GM21717 (cell line): ENCODE measurements at regions not wholly inside any gene's neighbourhood (a gene's known extent, or its start where the extent isn't known, plus 50 kb on each side); places are given as distances from the start of the nearest gene placed in this dataset.

Experiments used
- ATAC-seq: cut with Tn5 transposase; IDR thresholded peaks from one replicate; pipeline ENCODE4 v1.9.1; 2021; ENCODE audit warnings: mild to moderate bottlenecking, moderate library complexity; ENCODE audit not compliant: unreplicated experiment

DNA sequence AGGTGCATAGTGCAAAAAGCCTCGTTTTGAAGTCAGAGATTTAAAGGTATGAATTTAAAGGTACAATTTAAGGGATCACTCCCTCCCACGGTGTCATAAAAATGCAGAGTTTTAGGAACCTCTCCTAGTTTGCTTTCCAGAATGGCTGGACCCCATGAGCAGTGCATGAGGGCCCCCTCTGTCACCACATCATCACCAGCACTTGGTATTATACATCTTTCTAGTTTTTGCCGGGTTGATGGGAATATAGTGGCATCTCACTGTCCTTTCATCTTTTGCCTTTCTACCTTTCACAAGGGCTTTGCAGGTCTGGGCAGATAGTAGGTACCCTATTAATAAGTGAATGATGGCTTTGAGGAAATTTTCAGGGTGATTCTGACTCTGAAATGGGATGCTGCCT is 103.6 kb upstream of the AGBL1 start:
- no peak for ATAC-seq

DNA sequence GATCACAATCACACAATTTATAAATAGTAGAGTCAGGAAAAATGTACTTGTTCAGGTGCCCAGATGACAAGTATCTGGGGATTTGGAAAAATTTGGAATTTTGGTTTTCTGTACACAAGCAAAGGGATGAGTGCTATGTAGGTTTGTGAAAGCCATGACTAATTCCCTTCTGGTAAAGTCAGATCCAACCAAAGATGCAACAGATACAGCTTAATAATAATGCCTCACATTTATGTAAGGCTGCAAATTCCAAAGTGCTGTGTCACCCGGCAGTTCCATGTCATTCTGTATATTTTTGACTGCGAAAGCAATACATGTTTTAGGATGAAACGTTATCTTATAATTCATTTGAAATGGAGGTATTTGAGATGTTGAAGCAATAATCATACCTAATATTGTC is 102.7 kb upstream of the AGBL1 start:
- ATAC-seq: no peak

DNA sequence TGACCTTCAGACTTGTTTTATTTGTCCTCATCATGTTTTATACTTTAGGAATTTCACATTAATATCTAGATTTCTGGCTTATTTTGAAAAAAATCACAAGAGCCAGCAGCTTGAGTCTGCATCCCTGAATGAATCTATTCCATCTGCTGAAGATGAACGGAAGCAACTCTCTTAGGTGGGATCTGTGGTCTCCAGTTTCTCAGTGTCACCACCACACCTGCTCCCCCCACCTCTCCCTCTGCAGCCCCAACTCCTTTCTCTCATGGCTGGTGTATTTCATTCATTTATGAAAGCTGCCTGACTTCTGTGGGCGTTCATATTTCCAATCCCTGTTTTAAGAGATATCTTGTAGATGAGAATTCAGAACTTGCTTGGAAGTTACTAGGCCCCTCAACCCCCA is 102.1 kb upstream of the AGBL1 start:
- no peak for ATAC-seq

DNA sequence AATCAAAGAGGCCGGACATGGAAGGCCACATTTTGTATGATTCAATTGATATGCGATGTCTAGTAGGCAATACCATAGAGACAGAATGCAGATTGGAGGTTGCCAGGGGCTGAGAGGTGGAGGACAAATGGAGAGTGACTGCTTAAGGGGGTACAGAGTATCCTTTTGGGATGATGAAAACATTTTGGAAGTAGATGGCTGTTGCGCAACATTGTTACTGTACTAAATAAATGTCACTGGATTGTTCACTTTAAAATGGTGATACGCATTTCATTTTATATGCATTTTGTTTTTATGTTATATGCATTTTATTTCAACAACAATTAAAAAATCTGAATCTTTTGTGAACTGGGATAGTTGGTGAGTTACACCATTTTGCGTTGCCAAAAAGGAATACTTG is 99.7 kb upstream of the AGBL1 start:
- ATAC-seq: no peak

GRCh38 chr15:85980946-85981345 is 98.7 kb upstream of the AGBL1 start:
- ATAC-seq: no peak

DNA sequence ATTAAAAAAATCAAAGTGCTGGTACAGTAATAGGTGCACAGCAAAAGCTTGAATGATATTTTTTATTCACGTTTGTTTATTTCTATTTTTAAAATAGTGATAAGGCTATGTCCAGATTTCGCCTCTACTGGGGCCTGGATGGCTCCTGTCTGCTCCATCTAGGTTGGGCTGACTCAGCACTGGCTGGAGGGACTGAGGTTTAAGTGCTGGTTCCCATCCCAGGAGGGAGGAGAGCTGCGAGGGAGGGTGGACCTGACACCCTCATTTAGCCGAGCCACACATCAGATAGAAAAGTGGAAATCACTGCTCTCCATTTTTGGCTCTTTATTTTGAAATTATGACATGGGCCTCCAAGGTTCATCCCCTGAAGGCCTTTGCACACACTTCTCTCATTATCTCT is 95.4 kb upstream of the AGBL1 start:
- no peak for ATAC-seq

DNA sequence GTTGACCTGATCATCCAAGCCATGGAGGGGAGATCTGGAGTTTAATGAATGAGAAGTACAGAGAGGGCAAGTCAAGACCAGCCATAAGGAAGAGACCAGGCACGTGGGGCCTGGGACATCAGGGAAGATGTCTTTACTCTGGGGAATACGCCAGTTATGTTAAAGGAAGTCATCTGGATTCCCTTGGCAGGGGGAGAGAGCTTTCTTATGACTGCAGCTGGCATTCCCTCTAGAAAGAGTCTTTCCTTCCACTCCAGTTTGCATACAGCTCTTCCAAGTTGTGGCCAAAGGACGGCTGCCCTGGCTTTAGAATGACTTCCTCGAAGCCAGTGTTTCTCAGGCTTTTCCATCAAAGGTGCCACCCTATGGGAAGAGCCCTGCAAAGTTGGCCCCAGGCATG is 93.6 kb upstream of the AGBL1 start:
- ATAC-seq: no peak

GRCh38 chr15:85986741-85987140 is 92.9 kb upstream of the AGBL1 start:
- no peak for ATAC-seq

DNA sequence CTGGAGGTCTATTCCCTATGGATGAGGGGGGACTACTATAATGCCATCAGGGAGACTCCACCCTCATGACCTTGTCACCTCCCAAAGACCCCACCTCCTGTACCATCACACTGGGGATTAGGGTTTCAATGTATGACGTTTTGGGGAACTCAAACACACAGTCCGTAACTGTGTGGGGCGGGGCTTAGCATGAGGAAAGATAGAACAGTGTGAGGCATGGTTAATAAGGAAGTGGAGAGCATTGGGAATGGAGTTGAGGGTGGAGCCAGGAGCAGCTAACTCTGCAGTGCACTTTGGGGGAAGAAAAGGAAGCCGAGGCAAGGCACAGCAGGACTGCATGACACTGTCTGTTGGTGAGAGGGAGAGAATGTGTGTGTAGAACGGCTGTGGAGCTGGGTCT is 90.9 kb upstream of the AGBL1 start:
- no peak for ATAC-seq

GRCh38 chr15:85992224-85992623 is 87.4 kb upstream of the AGBL1 start:
- ATAC-seq: no peak

GRCh38 chr15:85993116-85993515 is 86.6 kb upstream of the AGBL1 start:
- no peak for ATAC-seq

- ATAC-seq: no peak
Measured at GRCh38 chr15:85997618-85998017, 82.1 kb upstream of the AGBL1 start.

DNA sequence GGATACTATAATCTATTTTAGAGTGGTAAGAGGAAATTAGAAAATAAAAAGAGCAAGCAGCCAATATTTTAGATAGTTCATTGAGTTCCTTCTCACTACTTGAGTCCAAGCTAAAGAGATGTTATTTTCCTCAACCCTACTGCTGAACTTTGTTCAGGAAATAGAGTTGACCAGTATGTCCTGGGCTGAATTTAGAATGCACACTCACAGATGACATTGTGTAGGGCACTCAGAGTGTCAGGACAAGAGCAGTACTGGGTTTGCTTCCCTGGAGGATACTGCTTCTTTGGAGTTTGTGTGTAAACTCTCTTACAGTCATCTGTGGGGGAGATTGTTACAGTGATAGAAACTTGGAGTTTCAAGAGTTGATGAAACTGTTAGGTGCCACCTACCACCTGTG is 80.0 kb upstream of the AGBL1 start:
- ATAC-seq: no peak

DNA sequence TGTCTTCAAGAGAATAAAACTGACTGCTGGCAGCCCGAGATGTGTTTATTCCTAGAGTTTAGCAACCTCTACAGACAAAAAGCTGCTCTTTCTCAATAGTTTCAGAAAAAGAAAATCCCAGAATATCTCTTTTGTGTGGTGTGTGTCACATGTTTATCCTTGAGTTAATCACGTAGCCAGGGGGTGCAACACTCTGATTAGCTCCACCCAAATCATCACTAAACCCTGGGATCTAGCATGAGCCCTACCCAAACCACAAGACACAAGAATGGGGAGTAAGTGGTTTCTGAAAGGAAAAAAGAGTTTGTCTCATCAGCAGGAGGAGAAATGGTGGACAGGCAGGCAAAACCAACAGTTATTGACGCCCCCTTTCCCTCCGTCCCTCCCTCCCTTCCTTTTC is 78.5 kb upstream of the AGBL1 start:
- no peak for ATAC-seq

GRCh38 chr15:86002444-86002843 is 77.2 kb upstream of the AGBL1 start:
- no peak for ATAC-seq

- no peak for ATAC-seq
Measured at GRCh38 chr15:86004061-86004460, 75.6 kb upstream of the AGBL1 start.

GRCh38 chr15:86006546-86006945 is 73.1 kb upstream of the AGBL1 start:
- no peak for ATAC-seq

DNA sequence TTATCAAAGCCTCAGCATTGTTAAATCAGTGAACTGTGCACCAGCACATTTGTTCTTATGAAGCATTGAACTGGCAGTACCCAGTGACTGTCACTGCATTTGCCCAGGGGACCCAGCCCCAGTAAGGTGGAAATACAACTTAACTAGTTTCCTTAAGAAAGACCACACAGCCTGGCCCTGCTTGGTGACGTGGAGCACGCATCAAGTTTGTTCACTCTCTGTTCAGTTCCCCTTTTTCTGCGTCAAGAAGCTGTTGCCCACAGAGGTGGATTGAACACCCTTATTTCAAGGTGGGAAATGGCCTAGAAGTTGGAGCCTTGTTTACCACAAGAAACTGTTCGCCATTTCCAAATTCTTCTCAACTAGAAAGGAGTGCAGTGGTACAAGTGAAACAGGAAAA is 69.9 kb upstream of the AGBL1 start:
- no peak for ATAC-seq

- ATAC-seq: no peak
Measured at GRCh38 chr15:86010398-86010797, 69.3 kb upstream of the AGBL1 start.

DNA sequence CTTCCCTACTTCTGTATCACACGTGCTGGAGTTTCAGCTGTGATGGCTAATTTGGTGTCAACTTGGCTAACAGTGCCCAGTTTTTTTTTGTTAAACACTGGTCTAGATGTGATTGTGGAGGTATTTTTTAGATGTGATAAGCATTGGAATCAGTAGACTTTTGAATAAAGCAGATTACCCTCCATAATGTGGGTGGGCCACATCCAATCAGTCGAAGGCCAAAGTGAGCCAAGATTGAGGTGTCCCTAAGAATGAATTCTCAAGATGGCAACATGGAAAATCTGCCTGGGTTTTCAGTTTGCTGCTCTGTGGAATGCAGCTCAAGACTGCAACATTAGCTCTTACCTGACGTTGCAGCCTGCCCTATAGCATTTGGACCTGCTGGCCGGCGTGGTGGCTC is 68.8 kb upstream of the AGBL1 start:
- no peak for ATAC-seq

DNA sequence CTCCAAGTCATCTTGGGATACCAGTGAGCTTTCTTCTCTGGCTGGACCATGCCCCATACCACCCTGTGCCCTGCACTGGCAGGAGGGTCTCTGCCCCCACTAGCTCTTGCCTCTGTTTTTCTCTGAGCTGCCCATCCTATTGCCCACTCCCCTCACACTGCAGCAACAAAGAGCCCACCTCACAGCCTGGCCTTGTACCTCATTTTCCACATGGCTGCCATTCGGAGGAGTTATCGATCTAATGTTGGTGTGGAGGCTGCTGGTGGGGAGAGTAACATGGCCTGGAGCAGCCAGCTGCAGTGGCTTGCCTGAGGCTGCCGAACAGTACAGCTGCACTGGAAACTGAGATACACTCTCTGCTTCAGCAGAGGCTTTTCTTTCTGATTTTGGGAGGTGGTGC is 65.7 kb upstream of the AGBL1 start:
- no peak for ATAC-seq

GRCh38 chr15:86016750-86017149 is 62.9 kb upstream of the AGBL1 start:
- no peak for ATAC-seq

DNA sequence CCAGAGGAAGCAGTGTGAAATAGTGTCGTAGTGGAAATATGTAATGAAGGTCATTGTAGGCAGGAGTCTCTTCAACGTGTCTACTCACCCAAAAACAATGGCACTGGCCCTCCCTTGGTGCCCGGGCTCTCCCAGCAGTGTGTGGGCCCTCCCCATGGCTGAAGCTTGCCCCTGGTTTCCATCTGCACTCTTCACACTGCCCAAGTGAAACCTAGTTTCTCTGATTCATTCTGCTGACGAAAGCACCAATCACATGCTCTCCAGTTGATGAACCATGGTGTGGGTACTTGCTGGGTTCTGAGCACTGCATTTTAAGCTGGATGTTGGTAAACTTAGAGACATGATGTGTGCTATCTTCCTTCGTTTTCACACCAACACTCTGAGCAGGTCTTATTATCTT is 61.0 kb upstream of the AGBL1 start:
- no peak for ATAC-seq
